ENCODE measurements at regions not wholly inside any gene's neighbourhood (a gene's known extent, or its start where the extent isn't known, plus 50 kb on each side); places are given as distances from the start of the nearest gene placed in this dataset.

- TF ChIP-seq POLR2A (IDR thresholded peaks at IDR 0.05; ENCODE audit: low read length) (no peak), GATA1 (IDR thresholded peaks at IDR 0.05; ENCODE audit: low read depth, low read length) (no peak)
These were observed 124.5 kb downstream of the TSEN15 start for GRCh38 chr1:184176058-184176457.
